Ammon's horn (tissue), 1 donor: ENCODE measurements at regions not wholly inside any gene's neighbourhood (a gene's known extent, or its start where the extent isn't known, plus 50 kb on each side); places are given as distances from the start of the nearest gene placed in this dataset.

Experiments
- DNase-seq: peaks from one replicate; pipeline ENCODE4 v3.0.0-alpha.2; 2016; ENCODE audit warnings: low spot score

GRCh38 chr15:38046257-38047051 is 112.0 kb downstream of the TMCO5A start:
- DNase-seq, result no peak

GRCh38 chr15:38048001-38048455 is 113.6 kb downstream of the TMCO5A start:
- no peak for DNase-seq

- DNase-seq, result no peak
These were observed 115.5 kb downstream of the TMCO5A start for GRCh38 chr15:38049891-38050290.

DNA sequence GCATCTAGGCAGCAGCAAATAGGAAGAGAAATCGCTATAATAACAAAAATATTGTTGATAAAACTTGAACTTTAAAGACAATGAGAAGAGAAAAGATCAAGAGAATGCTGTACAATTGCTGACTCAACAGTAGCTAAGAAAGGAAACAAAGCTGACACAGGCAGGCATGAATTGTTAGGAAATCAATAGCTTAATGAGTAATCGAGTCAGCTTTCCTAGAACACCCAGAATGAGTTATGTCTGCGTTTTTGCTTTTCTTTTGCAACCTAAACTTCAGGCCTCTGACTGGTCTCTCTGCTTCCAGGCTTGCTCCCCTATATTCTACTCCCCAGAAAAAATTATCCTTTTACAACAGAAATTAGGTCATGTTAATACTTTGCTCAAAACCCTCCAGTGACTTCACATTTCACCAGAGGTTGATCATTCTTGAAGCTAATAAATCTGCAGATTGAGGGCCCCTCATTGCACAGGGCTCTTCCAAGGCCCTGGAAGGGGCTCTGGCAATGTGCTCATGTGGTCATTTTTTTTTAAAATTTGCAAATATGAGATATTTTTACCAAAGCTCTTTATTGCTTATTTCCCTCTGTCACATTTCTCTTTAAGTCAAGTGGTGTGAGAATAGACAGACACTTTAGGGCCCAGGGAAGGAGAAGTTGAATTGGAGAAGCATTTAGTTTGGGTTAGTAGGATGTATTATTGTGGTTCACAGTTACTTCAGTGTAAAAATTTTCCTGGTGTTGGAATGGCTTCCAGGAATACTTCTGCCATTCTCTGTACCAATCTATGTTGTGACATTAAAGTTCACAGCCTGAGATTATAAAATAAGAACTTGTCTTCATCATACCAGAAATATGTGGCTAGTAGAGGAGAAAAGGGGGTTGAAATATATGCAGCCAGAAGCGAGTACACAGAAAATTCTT is 116.3 kb downstream of the TMCO5A start:
- no peak for DNase-seq

DNA sequence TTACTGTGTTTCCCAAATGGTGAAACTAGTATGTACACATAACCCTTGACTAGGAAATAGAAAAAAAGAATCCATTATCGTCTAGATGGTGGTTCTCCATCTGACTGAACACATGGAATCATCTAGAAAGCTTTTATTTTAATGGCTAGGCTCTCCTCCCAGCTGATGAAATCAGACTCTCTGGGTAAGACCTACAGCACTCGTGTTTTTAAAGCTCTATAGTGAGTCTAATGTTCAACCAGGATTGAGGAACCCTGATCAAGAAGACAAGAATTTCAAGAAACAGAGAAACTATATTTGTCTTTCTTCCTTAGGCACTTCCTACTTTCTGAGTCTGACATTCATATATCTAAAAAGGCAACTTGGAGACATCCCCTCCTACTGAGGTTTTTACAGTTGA is 118.8 kb downstream of the TMCO5A start:
- DNase-seq, result no peak

DNA sequence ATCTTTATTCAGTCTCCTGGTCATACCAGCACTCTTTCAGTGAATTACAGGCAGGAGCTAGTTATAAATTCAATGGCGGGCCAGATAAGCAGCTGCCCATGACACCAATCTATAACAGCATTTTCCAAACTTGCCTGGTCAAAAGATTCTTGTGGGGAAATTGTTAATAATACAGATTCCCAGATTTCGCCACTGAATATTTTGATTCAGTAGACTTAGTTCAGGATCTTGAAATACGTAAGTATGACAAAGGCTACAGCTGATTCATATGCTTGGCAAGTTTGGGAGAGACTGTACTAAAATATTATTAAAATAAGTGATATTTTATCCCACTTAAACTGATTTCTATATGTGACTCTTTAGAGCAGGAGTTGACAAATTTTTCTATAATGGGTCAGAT is 119.3 kb downstream of the TMCO5A start:
- DNase-seq, result no peak

GRCh38 chr15:38054488-38054887 is 120.0 kb downstream of the TMCO5A start:
- DNase-seq, result no peak

GRCh38 chr15:38058596-38059075 is 124.2 kb downstream of the TMCO5A start:
- no peak for DNase-seq

DNA sequence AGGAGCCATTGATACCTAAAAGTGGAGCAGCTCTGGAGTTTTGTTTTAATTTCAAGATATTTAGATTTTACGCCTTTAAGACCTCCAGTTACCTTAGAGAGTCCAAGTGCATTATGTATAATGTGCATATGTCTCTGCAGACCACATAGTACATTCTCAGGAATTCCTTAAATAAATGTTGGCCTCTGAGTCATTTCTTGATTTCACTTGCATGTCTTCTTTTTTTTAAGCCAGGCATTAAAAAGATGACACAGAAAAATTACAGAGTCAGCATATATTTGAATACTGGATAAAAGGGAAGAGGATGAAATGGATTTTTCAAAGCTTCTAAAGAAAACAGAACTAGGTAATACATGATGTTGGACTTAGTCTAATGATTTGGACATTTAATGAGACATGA is 125.2 kb downstream of the TMCO5A start:
- DNase-seq, result no peak

DNA sequence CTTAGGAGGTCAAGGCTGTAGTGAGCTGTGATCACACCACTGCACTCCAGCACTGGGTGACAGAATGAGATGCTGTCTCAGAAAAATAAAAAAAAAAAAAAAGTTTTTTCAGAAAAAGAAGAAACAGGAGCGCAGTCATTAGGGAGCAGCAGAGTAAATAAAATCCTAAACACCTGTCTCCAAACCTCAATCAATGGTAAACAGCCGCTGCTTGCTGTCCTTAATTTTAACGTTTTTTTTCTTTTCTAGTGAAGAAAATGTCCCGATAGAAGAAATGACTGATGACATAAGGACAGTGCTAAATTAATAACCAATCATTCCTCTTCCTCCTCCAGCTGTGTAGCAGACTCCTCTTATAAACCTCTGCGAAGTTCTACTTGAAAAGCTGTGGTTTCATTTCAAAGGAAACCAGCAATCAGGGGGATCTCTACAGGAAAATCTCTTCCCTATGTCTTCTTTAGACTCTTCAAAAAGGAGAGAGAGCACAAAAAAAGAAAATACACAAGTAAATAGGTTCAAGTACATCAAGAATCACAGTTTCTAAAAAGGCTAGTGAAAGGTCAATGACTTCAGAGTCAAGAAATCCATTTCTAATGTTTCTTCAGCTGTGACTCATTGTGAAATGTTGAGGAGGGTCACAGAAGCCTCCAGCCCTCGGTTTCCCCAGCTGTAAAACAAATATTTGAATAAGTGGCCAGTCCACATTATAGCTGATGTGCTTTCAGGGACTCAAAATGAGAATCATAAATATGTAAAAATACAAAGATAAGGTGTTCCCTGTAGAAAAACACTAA is 127.6 kb downstream of the TMCO5A start:
- no peak for DNase-seq

DNA sequence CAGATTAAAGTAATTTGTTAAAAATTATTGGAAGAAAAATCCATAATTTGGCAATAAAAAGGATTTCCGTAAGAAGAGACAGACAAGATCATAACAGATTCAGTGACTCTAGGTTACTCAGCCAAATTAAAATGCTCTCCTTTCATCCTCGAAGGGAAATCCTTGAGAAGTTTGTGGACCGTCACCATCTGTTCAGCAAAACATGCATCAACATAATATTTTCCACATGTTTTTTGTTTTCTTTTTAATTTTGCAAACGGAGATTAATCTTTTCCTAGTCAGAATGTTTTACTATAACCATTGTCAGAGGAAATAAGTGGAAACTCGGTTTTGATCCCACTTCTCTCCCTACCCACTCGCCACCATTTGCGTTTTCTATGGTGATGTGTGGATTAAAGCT is 128.3 kb downstream of the TMCO5A start:
- DNase-seq, result no peak

DNA sequence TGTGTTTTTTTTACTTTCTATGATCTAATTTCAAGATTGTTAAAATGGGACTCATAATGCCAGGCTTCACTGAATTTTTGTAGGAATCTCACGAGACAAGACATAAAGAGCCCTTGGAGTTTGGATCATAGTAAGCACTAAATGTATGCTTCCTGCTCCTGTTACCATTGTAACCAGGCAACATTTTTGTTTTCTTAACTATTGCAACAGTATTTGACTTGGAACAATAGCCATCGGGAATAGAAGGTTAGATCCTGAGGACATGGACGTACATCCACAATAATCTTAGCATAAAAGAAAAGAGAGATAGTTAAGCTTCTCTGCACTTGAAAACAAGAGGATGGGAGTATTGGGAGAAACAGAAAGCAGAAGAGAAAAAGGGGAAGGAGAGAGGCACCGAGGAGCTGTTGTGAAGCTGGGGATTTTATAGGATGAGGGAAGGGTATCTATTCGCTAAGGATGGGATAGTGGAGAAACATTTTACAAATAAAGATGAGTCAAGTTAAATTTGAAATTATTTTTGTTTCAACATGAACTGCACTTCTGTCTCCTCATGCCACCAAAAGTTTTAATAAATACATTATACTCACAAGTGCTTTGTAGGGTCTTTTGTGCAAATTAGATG is 131.4 kb downstream of the TMCO5A start:
- no peak for DNase-seq

DNA sequence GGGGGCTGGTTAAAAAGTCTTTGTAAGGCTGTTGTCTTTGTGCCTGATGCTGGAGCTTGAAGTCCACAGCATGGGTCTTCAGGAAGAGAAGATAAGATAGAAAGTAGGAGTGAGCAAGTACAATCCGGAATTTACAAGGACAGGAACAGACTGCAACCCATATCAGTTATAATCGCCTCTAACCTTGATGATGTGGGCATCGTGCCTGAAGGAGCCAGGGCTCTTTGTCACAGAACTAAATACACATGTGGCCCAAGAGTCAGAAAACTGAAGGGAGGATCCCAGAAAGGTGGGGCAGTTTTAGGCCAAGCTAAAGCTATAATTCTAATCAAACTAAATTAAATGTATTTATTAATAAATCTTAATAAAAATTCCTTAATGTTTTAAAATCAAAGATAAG is 132.2 kb downstream of the TMCO5A start:
- DNase-seq, result no peak

DNA sequence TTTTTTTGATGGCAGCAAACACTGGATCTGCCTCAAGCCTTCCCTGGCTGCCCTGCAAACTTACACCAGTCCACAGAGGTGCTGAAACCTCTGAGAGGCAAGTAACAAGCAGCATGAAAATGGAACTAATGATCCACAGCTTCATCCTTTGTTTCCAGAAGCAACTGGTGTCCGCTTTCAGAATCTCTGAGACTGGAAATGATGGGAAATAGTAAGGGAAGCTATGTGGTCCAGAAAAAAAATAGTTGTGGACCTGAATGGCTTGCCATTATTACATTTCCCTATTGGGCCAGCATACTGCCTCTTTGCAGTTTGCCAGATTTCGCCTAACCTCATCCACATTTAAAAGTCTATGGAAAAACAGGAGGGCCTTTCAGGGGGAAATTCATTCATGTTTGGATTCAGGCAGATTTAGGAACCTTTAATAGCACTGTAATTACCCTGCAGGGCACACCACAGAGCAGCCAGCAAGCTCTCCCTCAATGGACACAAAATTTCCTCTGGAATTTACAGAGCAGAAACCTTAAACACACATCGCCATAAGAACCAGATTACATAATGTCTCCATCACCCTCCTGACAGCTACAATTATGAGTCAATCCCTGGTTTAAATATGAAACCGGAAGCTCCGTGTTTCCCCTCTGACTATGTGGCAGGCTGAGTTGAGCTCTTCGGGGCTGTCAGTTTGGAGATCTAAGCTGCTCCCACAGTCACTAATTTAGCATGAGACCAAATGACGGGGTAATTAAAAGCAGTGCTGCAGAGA is 134.4 kb downstream of the TMCO5A start:
- DNase-seq, result peak; percentile 52

- peak; percentile 33 for DNase-seq
These were observed 135.1 kb downstream of the TMCO5A start for GRCh38 chr15:38069511-38070011.

DNA sequence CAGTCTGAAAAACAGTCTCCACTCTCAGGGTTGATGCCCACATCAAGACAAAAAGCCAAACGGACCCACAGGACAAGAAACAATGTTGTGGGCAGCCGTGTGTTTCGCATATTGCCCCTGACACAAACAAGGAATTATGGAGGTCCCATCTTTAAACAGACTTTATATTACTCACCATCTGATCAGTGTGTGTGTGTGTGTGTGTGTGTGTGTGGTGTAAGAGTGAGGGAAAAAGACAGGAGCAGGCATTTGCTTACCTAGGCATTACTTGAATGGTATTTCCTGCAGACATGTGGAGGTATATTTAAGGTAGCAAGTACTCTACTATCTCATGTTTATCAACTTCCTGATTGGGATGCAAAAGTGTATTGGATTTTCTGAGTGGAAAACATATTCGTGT is 136.3 kb downstream of the TMCO5A start:
- no peak for DNase-seq

- no peak for DNase-seq
These were observed 137.0 kb downstream of the TMCO5A start for GRCh38 chr15:38071211-38071972.

DNA sequence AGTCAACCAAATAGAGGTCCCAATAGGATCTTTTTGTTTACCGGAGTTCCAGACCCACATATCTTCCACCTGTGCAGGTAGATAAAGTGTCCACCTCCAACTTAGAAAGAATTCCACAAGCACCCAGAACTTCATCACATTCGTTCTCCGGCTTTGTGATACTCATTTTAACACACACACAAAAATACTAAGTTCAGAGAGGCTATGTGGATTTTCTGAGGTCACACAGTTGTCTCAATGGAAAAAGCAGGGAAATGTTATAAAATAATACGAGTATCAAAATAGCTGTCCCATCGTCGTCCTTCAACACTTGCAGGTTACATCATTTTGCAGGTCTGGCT is 137.5 kb downstream of the TMCO5A start:
- no peak for DNase-seq

GRCh38 chr15:38072348-38073177 is 138.1 kb downstream of the TMCO5A start:
- peak; percentile 97 for DNase-seq
